GM12801 (cell line): ENCODE measurements at regions not wholly inside any gene's neighbourhood (a gene's known extent, or its start where the extent isn't known, plus 50 kb on each side); places are given as distances from the start of the nearest gene placed in this dataset.

ENCODE experiments used
- CTCF ChIP-seq: IDR thresholded peaks from one replicate; pipeline ENCODE4 v1.5.1; 2011; ENCODE audit warnings: control low read depth; ENCODE audit not compliant: insufficient read length; ENCODE audit errors: extremely low read depth

DNA sequence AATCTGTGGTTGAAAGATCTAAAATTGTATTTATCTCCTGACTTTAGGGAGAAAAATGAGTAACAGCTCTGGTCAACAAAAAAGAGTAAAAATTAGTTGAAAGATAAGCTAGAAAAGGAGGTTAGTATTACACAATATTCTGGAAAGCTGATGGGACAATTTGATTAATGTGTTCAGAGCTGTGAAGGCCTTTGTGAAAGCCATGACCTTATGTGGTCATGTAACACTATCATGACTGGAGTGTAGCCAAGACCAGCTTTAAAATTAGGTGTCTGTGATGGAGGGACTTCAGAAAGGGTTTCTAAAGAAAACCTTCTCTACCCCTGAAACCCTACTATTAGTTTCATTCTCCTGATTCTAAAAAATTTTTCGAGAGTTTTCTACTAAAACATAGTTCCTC lies 127.2 kb downstream of the NFKBIZ start:
- no peak for TF ChIP-seq CTCF

- no peak for TF ChIP-seq CTCF
Observed at GRCh38 chr3:101978348-101978747, 129.0 kb downstream of the NFKBIZ start.

GRCh38 chr3:101979033-101979432 lies 129.7 kb downstream of the NFKBIZ start:
- TF ChIP-seq CTCF: no peak

DNA sequence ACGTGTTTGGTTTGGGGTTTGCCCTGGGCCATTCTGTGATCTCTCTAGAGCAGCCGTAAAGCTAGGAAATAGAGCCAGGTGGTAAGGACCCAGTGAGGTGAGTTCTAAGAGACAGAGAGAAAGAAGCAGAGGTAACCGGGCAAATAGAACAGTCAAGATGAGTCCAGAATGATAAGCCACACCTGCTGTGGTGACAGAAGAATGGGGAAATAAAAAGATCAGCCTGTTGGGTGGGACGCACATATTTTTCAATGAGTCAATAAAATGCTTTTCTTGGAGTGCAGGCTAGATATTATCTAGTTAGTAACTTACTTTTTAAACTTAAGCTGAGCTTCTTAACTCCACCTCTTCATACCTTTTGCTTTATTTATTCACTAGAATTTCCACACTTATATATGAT lies 135.0 kb downstream of the NFKBIZ start:
- TF ChIP-seq CTCF: no peak

DNA sequence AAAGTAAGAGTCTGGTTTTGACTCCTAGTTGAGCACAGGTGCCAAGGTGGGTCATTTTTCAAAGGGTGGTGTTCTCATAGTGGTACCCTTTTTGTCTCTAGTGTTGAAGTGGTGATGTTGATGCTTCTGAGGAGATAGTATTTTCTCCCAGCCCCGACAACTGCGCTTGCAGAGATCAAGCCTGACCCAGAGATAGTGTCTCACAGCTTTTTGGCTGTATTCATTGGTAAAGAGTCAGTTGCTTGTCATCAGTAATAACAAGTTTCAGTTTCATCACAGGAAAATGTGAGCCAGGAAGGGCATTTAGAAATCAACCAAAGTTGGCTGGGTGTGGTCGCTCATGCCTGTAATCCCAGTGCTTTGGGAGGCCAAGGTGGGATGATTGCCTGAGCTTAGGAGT lies 139.3 kb downstream of the NFKBIZ start:
- no peak for TF ChIP-seq CTCF

DNA sequence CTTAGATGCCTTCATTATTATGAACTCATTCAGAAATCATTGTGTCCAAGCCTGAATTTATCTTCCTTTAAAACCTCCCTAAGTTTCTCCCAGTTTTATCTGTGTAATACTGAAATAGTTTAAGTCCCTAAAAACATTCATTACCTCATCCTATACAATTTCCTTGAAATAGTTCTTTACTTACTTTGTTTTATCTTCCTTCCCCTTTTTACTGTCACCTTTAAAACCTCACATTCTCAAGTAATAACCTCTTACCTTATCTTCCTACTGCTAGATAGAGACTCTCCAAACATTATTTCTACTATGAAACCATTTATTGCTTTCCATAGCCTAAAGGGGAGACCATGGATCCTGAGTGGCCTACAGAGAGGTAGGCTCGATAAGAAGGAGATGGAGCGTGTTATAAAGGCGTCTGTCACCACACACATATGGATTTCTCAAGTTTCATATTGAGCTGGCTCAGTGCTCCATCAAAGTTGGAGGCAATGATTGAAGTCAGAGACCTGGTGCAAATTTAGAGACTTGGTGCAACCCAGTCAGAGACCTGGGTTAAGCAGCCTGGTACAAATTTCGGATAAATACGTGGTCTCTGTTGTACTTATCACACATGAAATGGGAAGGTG lies 140.4 kb downstream of the NFKBIZ start:
- no peak for TF ChIP-seq CTCF

- TF ChIP-seq CTCF: no peak
Observed at GRCh38 chr3:101992863-101993262, 143.5 kb downstream of the NFKBIZ start.
